PC-3 (cell line): ENCODE measurements at regions not wholly inside any gene's neighbourhood (a gene's known extent, or its start where the extent isn't known, plus 50 kb on each side); places are given as distances from the start of the nearest gene placed in this dataset.

ENCODE experiments used
- ATAC-seq: fragments of 200-7000 bp; cut with Tn5 transposase; 2 replicates; pipeline ENCODE4 v1.9.1; 2020; ENCODE audit warnings: mild to moderate bottlenecking, moderate library complexity
- BruUV-seq: library from RNA; stranded (reverse); fragments of 400-500 nt; replicated peaks from 2 replicates; lab custom pipeline; 2021; lab: Mats Ljungman, UMichigan
- CTCF ChIA-PET: fragments of 300-600 bp; sonication (Branson Sonifier 250); formaldehyde crosslinking; loops from one replicate; lab custom pipeline; 2022; ENCODE audit warnings: antibody characterized with exemption; lab: Charles Lee
- POLR2A ChIA-PET: fragments of 300-600 bp; sonication (Branson Sonifier 250); formaldehyde crosslinking; loops from one replicate; lab custom pipeline; 2022; ENCODE audit warnings: antibody characterized with exemption; ENCODE audit not compliant: unreplicated experiment; lab: Charles Lee
- DNase-seq: peaks from one replicate; pipeline ENCODE4 v3.0.0-alpha.2; 2015
- H2AFZ ChIP-seq: fragments of 300-600 bp; sonication (generic); 2 replicates; pipeline ENCODE4 v1.6.0; 2016; ENCODE audit warnings: antibody characterized with exemption, low read length
- H3F3A ChIP-seq: fragments of 300-600 bp; sonication (generic); one replicate; pipeline ENCODE4 v1.6.0; 2017; ENCODE audit warnings: antibody characterized with exemption, low read length, control low read depth, mild to moderate bottlenecking; ENCODE audit not compliant: unreplicated experiment
- H3K27ac ChIP-seq: fragments of 300-600 bp; sonication (generic); 2 replicates; pipeline ENCODE4 v1.5.1; 2016; ENCODE audit warnings: mild to moderate bottlenecking, low read length
- H3K27me3 ChIP-seq: fragments of 300-600 bp; sonication (generic); 2 replicates; pipeline ENCODE4 v1.6.1; 2016; ENCODE audit warnings: low read length, mixed read lengths
- H3K36me3 ChIP-seq: fragments of 300-600 bp; sonication (generic); 2 replicates; pipeline ENCODE4 v1.6.1; 2016; ENCODE audit warnings: low read depth, mixed run types, low read length, mixed read lengths
- H3K4me1 ChIP-seq: fragments of 300-600 bp; sonication (generic); 2 replicates; pipeline ENCODE4 v1.5.1; 2016; ENCODE audit warnings: low read length; ENCODE audit not compliant: insufficient read depth
- H3K4me2 ChIP-seq: fragments of 300-600 bp; sonication (generic); 2 replicates; pipeline ENCODE4 v1.6.0; 2016; ENCODE audit warnings: low read length
- H3K4me3 ChIP-seq: fragments of 300-600 bp; sonication (generic); 2 replicates; pipeline ENCODE4 v1.5.1; 2016; ENCODE audit warnings: mild to moderate bottlenecking, low read length, mixed read lengths
- H3K79me2 ChIP-seq: fragments of 300-600 bp; sonication (generic); 2 replicates; pipeline ENCODE4 v1.6.1; 2017; ENCODE audit warnings: low read length, mixed read lengths
- H3K9ac ChIP-seq: fragments of 300-600 bp; sonication (generic); 2 replicates; pipeline ENCODE4 v1.6.0; 2016; ENCODE audit warnings: mild to moderate bottlenecking, low read length
- H3K9me2 ChIP-seq: fragments of 300-600 bp; sonication (generic); replicated peaks from 2 replicates; pipeline ENCODE4 v1.6.1; 2016; ENCODE audit warnings: mixed run types, low read length, mixed read lengths
- H3K9me3 ChIP-seq: fragments of 300-600 bp; sonication (generic); 2 replicates; pipeline ENCODE4 v1.6.1; 2016; ENCODE audit warnings: low read length, mixed read lengths
- H4K20me1 ChIP-seq: fragments of 300-600 bp; sonication (generic); 2 replicates; pipeline ENCODE4 v1.6.1; 2016; ENCODE audit warnings: low read length, mixed read lengths
- EZH2 ChIP-seq: fragments of 300-600 bp; sonication (generic); IDR thresholded peaks from one replicate; pipeline ENCODE4 v1.6.1; 2017; ENCODE audit warnings: antibody characterized with exemption, mild to moderate bottlenecking, low read length; ENCODE audit not compliant: unreplicated experiment
- EZH2phosphoT487 ChIP-seq: fragments of 300-600 bp; sonication (generic); IDR thresholded peaks from 2 replicates; pipeline ENCODE4 v1.6.1; 2018; ENCODE audit warnings: mild to moderate bottlenecking, antibody characterized with exemption, low read length, borderline replicate concordance
- intact Hi-C: fragments of 100-400 bp; cut with micrococcal nuclease; formaldehyde crosslinking; loops from 2 replicates; pipeline ENCODE4 v1.9.0; 2023
- TF ChIP-seq, protein P1 (sequence below): fragments of 300-600 bp; sonication (generic); conservative IDR thresholded peaks from 2 replicates; pipeline ENCODE4 v1.5.1; 2017; ENCODE audit warnings: antibody characterized with exemption, low read depth, mild to moderate bottlenecking, low read length

DNA sequence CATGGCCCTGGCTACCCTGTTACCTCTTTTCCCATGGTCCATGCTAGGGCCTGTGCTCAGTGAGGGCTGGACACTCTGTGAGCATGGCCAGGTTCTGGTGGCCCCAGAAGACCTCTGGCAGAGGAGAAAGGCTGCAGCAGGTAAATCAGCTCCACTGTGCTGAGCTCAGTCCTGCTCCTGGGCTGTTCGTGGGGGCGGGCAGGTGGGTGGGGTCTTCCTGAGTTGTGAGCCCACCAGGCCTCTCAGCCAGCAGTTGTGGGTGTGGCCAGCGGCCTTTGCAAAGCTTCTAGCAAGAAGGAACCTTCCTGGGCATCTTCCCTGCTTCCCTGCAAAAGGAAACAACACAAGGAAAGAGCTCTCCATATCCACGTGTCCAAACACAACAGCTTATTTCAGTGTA lies 85.3 kb upstream of the STX18 start:
- no peaks in the 10 kb centered on the region for H4K20me1 ChIP-seq
- no peaks in the 10 kb centered on the region for H3K79me2 ChIP-seq
- H3K9me3 ChIP-seq = no peaks in the 10 kb centered on the region
- intact Hi-C loops = no loop called here
- no peaks in the 10 kb centered on the region for H3K4me1 ChIP-seq
- DNase-seq = no peak
- no peak overlapping the region for H2AFZ ChIP-seq
- H3K9me2 ChIP-seq = no peaks in the 10 kb centered on the region
- no peak overlapping the region for H3K4me3 ChIP-seq
- ChIA-PET CTCF (no interaction called here), POLR2A (no interaction called here)
- no peaks in the 10 kb centered on the region for H3F3A ChIP-seq
- no peaks in the 10 kb centered on the region for H3K27me3 ChIP-seq
- H3K27ac ChIP-seq = no peak overlapping the region
- H3K9ac ChIP-seq = no peak overlapping the region
- no peaks in the 10 kb centered on the region for H3K36me3 ChIP-seq
- no peak for ATAC-seq
- no peak for TF ChIP-seq EZH2phosphoT487
- no peak for TF ChIP-seq EZH2
- TF ChIP-seq, protein P1, sequence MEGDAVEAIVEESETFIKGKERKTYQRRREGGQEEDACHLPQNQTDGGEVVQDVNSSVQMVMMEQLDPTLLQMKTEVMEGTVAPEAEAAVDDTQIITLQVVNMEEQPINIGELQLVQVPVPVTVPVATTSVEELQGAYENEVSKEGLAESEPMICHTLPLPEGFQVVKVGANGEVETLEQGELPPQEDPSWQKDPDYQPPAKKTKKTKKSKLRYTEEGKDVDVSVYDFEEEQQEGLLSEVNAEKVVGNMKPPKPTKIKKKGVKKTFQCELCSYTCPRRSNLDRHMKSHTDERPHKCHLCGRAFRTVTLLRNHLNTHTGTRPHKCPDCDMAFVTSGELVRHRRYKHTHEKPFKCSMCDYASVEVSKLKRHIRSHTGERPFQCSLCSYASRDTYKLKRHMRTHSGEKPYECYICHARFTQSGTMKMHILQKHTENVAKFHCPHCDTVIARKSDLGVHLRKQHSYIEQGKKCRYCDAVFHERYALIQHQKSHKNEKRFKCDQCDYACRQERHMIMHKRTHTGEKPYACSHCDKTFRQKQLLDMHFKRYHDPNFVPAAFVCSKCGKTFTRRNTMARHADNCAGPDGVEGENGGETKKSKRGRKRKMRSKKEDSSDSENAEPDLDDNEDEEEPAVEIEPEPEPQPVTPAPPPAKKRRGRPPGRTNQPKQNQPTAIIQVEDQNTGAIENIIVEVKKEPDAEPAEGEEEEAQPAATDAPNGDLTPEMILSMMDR = no peak
- no TSS peak for BruUV-seq
- H3K4me2 ChIP-seq = no peak overlapping the region

DNA sequence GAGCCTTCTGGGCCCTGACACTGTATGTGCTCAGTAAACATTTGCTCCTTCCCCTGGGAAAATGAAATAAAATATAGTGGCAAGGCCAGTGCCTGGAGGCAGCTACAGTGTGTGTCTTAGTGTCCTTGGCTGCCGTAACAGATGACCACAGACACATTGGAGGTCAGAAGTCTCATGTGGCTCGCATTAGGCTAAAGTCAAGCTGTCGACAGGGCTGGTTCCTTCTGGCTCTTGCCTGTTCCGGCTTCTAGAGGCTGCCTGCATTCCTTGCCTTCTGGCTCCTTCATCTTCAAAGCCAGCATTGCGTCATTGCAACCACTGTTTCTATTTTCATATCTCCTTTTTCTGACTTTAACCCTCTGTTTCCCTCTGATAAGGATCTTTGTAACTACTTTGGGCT lies 83.6 kb upstream of the STX18 start:
- no peak overlapping the region for H2AFZ ChIP-seq
- H3K36me3 ChIP-seq = no peaks in the 10 kb centered on the region
- no peaks in the 10 kb centered on the region for H4K20me1 ChIP-seq
- H3K4me3 ChIP-seq = no peak overlapping the region
- no peaks in the 10 kb centered on the region for H3K79me2 ChIP-seq
- intact Hi-C loops = no loop called here
- BruUV-seq = no TSS peak
- ChIA-PET CTCF (no interaction called here), POLR2A (no interaction called here)
- no peak overlapping the region for H3K27ac ChIP-seq
- H3F3A ChIP-seq = no peaks in the 10 kb centered on the region
- H3K27me3 ChIP-seq = no peaks in the 10 kb centered on the region
- no peaks in the 10 kb centered on the region for H3K4me1 ChIP-seq
- no peaks in the 10 kb centered on the region for H3K9me3 ChIP-seq
- no peak for ATAC-seq
- TF ChIP-seq EZH2phosphoT487 (no peak), EZH2 (no peak)
- TF ChIP-seq, protein P1 = no peak
- no peak overlapping the region for H3K4me2 ChIP-seq
- H3K9ac ChIP-seq = no peak overlapping the region
- H3K9me2 ChIP-seq = no peaks in the 10 kb centered on the region
- DNase-seq = no peak

DNA sequence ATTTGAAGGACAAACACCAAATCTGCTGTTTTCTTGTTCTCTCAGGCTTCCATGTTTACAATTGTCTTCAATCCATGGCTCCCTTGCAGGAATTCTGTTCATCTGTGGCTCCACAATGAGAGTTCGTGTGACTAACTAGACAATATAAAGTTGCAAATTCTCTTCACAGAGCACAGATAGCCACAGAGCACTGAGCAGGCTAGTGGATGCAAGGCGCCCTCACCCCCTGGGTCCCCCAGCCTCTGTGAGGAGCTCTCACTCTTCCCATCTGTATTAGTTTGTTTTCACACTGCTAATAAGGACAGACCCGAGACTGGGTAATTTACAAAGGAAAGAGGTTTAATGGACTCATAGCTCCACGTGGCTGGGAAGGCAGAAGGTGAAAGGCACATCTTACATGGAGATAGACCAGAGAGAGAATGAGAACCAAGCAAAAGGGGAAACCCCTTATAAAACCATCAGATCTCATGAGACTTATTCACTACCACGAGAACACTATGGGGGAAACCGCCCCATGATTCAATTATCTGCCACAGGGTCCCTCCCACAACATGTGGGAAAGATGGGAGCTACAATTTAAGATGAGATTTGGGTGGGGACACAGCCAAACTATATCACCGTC lies 82.5 kb upstream of the STX18 start:
- H3K27ac ChIP-seq = no peak overlapping the region
- no peaks in the 10 kb centered on the region for H3K79me2 ChIP-seq
- H3K4me1 ChIP-seq = no peaks in the 10 kb centered on the region
- TF ChIP-seq EZH2phosphoT487 (no peak), EZH2 (no peak)
- TF ChIP-seq, protein P1 = no peak
- H3F3A ChIP-seq = no peaks in the 10 kb centered on the region
- CTCF ChIA-PET = no interaction called here
- H3K4me3 ChIP-seq = no peak overlapping the region
- no peak overlapping the region for H3K9ac ChIP-seq
- H2AFZ ChIP-seq = no peak overlapping the region
- ATAC-seq = no peak
- no peaks in the 10 kb centered on the region for H4K20me1 ChIP-seq
- BruUV-seq = no TSS peak
- H3K9me2 ChIP-seq = no peaks in the 10 kb centered on the region
- H3K4me2 ChIP-seq = no peak overlapping the region
- no peak for DNase-seq
- intact Hi-C loops = no loop called here
- H3K27me3 ChIP-seq = no peaks in the 10 kb centered on the region
- H3K9me3 ChIP-seq = no peaks in the 10 kb centered on the region
- H3K36me3 ChIP-seq = no peaks in the 10 kb centered on the region
- POLR2A ChIA-PET = no interaction called here
